ENCODE measurements at regions not wholly inside any gene's neighbourhood (a gene's known extent, or its start where the extent isn't known, plus 50 kb on each side); places are given as distances from the start of the nearest gene placed in this dataset.

DNA sequence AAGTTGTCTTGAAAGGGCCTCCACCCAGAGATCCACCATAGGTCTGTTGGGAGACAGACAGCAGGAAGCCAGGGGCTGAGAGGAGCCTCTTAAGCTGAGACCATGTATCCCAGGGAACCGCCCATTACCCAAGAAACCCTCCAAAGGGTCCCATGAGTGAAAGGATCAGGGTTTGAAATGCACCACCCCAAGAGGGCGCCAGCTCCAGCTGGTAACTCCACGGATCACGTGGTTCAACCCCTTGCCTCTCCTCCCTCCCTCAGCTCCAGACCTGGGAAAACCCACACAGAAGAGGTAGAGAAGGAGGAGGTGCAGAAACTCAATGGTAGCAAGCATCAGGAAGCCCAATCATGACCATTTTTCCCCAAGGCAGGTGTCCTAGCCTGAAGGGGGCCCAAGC is 148.7 kb downstream of the AIPL1 start:
- CTCF ChIA-PET (ENCODE audit: unreplicated experiment): no interaction called here

GRCh38 chr17:6285486-6285885 is 149.4 kb downstream of the AIPL1 start:
- no peak for DNase-seq (ENCODE audit: low spot score)
- Histone ChIP-seq H3K9me3 (ENCODE audit: low read length) (no peaks in the 10 kb centered on the region), H3K36me3 (ENCODE audit: insufficient read depth, low read length) (no peaks in the 10 kb centered on the region), H2AFZ (ENCODE audit: low read length) (no peak overlapping the region), H3K4me3 (ENCODE audit: low read depth, low read length, poor library complexity, severe bottlenecking) (no peak overlapping the region), H3K27ac (ENCODE audit: low read depth, low read length, poor library complexity, severe bottlenecking) (no peak overlapping the region), H3K4me1 (ENCODE audit: insufficient read depth, low read length, poor library complexity, severe bottlenecking) (no peaks in the 10 kb centered on the region), H3K79me2 (ENCODE audit: insufficient read depth, low read depth, low read length) (no peaks in the 10 kb centered on the region), H3K4me2 (ENCODE audit: low read length) (no peak overlapping the region), H3K9me2 (ENCODE audit: insufficient read depth, low read length) (no peaks in the 10 kb centered on the region), H4K20me1 (ENCODE audit: insufficient read depth, low read length) (no peaks in the 10 kb centered on the region)
- intact Hi-C loops (cut with micrococcal nuclease; ENCODE audit: unreplicated experiment): no loop called here
- POLR2A ChIA-PET: interaction anchor here (0.6 kb wide), 2 partner anchors 227 to 634 kb away, joined by 3 read pairs; no protein-coding TSS in a partner anchor
- BruUV-seq (replicated peaks): no TSS peak
- no peak for TF ChIP-seq CTCF (conservative IDR thresholded peaks at IDR 0.05; ENCODE audit: low read length)
- no peak for TF ChIP-seq EZH2phosphoT487 (IDR thresholded peaks at IDR 0.05; ENCODE audit: borderline replicate concordance, low read depth, low read length)
- CTCF ChIA-PET (ENCODE audit: unreplicated experiment): no interaction called here

More for the DNA sequence above, 148.7 kb downstream of the AIPL1 start:
- no peak overlapping the region for H3K4me3 ChIP-seq (ENCODE audit: low read depth, low read length, poor library complexity, severe bottlenecking)
- H3K4me2 ChIP-seq (ENCODE audit: low read length): no peak overlapping the region
- BruUV-seq (replicated peaks): no TSS peak
- H3K9me3 ChIP-seq (ENCODE audit: low read length): no peaks in the 10 kb centered on the region
- intact Hi-C loops (cut with micrococcal nuclease; ENCODE audit: unreplicated experiment): no loop called here
- H3K4me1 ChIP-seq (ENCODE audit: insufficient read depth, low read length, poor library complexity, severe bottlenecking): no peaks in the 10 kb centered on the region
- no peaks in the 10 kb centered on the region for H3K36me3 ChIP-seq (ENCODE audit: insufficient read depth, low read length)
- no peak overlapping the region for H2AFZ ChIP-seq (ENCODE audit: low read length)
- no peaks in the 10 kb centered on the region for H3K9me2 ChIP-seq (ENCODE audit: insufficient read depth, low read length)
- no peak for TF ChIP-seq EZH2phosphoT487 (IDR thresholded peaks at IDR 0.05; ENCODE audit: borderline replicate concordance, low read depth, low read length)
- 0 out of 2 replicates have a peak, but pooled peaks have one; percentile 31 for TF ChIP-seq CTCF (conservative IDR thresholded peaks at IDR 0.05; ENCODE audit: low read length)
- H4K20me1 ChIP-seq (ENCODE audit: insufficient read depth, low read length): no peaks in the 10 kb centered on the region
- H3K27ac ChIP-seq (ENCODE audit: low read depth, low read length, poor library complexity, severe bottlenecking): no peak overlapping the region
- POLR2A ChIA-PET: no interaction called here
- no peak for DNase-seq (ENCODE audit: low spot score)
- H3K79me2 ChIP-seq (ENCODE audit: insufficient read depth, low read depth, low read length): no peaks in the 10 kb centered on the region

- Histone ChIP-seq H3K9me2 (ENCODE audit: insufficient read depth, low read length) (no peaks in the 10 kb centered on the region), H3K4me1 (ENCODE audit: insufficient read depth, low read length, poor library complexity, severe bottlenecking) (no peaks in the 10 kb centered on the region), H3K79me2 (ENCODE audit: insufficient read depth, low read depth, low read length) (no peaks in the 10 kb centered on the region), H2AFZ (ENCODE audit: low read length) (no peak overlapping the region), H3K4me2 (ENCODE audit: low read length) (no peak overlapping the region), H4K20me1 (ENCODE audit: insufficient read depth, low read length) (no peaks in the 10 kb centered on the region), H3K4me3 (ENCODE audit: low read depth, low read length, poor library complexity, severe bottlenecking) (no peak overlapping the region), H3K36me3 (ENCODE audit: insufficient read depth, low read length) (no peaks in the 10 kb centered on the region), H3K9me3 (ENCODE audit: low read length) (no peaks in the 10 kb centered on the region), H3K27ac (ENCODE audit: low read depth, low read length, poor library complexity, severe bottlenecking) (no peak overlapping the region)
- no peak for TF ChIP-seq EZH2phosphoT487 (IDR thresholded peaks at IDR 0.05; ENCODE audit: borderline replicate concordance, low read depth, low read length)
- TF ChIP-seq CTCF (conservative IDR thresholded peaks at IDR 0.05; ENCODE audit: low read length): peak; percentile 39; the same call in 1 of the 2 replicates
- BruUV-seq (replicated peaks): no TSS peak
- ChIA-PET CTCF (ENCODE audit: unreplicated experiment) (no interaction called here), POLR2A (no interaction called here)
- intact Hi-C loops (cut with micrococcal nuclease; ENCODE audit: unreplicated experiment): no loop called here
- DNase-seq (ENCODE audit: low spot score): peak; percentile 13
Measured at GRCh38 chr17:6279659-6280058, 155.3 kb downstream of the AIPL1 start.

Data from OCI-LY7 (cell line).